GM12864 (cell line): ENCODE measurements at regions not wholly inside any gene's neighbourhood (a gene's known extent, or its start where the extent isn't known, plus 50 kb on each side); places are given as distances from the start of the nearest gene placed in this dataset.

Source experiments
- DNase-seq: peaks from one replicate; pipeline ENCODE4 v3.0.0-alpha.2; 2011; ENCODE audit warnings: low read depth
- H3K4me3 ChIP-seq: 2 replicates; pipeline ENCODE4 v1.5.1; 2011; ENCODE audit warnings: mild to moderate bottlenecking, low read depth, low read length, control low read depth
- TF ChIP-seq, protein P1 (sequence below): IDR thresholded peaks from 2 replicates; pipeline ENCODE4 v1.5.1; 2011; ENCODE audit warnings: low read depth, mild to moderate bottlenecking, moderate library complexity, low read length, control low read depth, inconsistent platforms; ENCODE audit errors: missing control alignments

- no peak for DNase-seq
- TF ChIP-seq, protein P1, sequence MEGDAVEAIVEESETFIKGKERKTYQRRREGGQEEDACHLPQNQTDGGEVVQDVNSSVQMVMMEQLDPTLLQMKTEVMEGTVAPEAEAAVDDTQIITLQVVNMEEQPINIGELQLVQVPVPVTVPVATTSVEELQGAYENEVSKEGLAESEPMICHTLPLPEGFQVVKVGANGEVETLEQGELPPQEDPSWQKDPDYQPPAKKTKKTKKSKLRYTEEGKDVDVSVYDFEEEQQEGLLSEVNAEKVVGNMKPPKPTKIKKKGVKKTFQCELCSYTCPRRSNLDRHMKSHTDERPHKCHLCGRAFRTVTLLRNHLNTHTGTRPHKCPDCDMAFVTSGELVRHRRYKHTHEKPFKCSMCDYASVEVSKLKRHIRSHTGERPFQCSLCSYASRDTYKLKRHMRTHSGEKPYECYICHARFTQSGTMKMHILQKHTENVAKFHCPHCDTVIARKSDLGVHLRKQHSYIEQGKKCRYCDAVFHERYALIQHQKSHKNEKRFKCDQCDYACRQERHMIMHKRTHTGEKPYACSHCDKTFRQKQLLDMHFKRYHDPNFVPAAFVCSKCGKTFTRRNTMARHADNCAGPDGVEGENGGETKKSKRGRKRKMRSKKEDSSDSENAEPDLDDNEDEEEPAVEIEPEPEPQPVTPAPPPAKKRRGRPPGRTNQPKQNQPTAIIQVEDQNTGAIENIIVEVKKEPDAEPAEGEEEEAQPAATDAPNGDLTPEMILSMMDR, result no peak
- H3K4me3 ChIP-seq, result no peak overlapping the region
Measured at GRCh38 chr11:42465623-42466022, 846.2 kb upstream of the API5 start.

GRCh38 chr11:42473106-42473505 is 838.7 kb upstream of the API5 start:
- TF ChIP-seq, protein P1, result no peak
- DNase-seq, result no peak
- no peak overlapping the region for H3K4me3 ChIP-seq

GRCh38 chr11:42482822-42483221 is 829.0 kb upstream of the API5 start:
- H3K4me3 ChIP-seq, result no peak overlapping the region
- no peak for DNase-seq
- TF ChIP-seq, protein P1, result no peak

- H3K4me3 ChIP-seq, result no peak overlapping the region
- DNase-seq, result no peak
- TF ChIP-seq, protein P1, result no peak
Measured at GRCh38 chr11:42490506-42490905, 821.3 kb upstream of the API5 start.

- TF ChIP-seq, protein P1, result no peak
- H3K4me3 ChIP-seq, result no peak overlapping the region
- DNase-seq, result no peak
Measured at GRCh38 chr11:42494459-42494858, 817.3 kb upstream of the API5 start.

DNA sequence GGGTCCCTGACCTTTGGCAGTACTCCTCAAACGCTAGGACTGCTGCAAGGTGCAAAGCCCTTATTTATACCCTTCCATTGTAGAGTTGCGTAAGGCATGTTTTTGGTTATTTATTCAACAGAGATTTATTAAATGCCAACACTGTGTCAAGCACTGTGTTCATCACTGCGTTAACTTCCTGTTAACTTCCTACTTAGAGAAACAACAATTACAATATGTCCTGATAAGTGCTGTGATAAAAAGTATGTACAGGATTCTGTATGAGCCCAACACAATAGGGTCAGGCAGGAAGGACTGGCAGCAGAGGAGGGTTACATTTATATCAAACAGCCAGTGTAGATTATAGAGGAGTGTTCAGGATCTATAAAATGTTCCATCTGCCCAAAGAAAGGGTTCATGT is 812.8 kb upstream of the API5 start:
- H3K4me3 ChIP-seq, result no peak overlapping the region
- TF ChIP-seq, protein P1, result no peak
- DNase-seq, result no peak

GRCh38 chr11:42502151-42502550 is 809.6 kb upstream of the API5 start:
- DNase-seq, result no peak
- no peak overlapping the region for H3K4me3 ChIP-seq
- TF ChIP-seq, protein P1, result no peak
